Thyroid gland (tissue), 4 donors: ENCODE measurements at regions not wholly inside any gene's neighbourhood (a gene's known extent, or its start where the extent isn't known, plus 50 kb on each side); places are given as distances from the start of the nearest gene placed in this dataset.

Experiments used
- DNase-seq, 2 donors: peaks; one replicate each; pipeline ENCODE4 v3.0.0-alpha.2; 2019
- H3K27ac ChIP-seq, 3 donors: fragments of 200-600 bp; sonication (generic); 1 replicate in 2 of 3; 2 replicates in 1 of 3; pipeline ENCODE4 v1.5.1; 2016 to 2019; ENCODE audit warnings: mild to moderate bottlenecking in 1 of 3, moderate library complexity in 1 of 3
- H3K27me3 ChIP-seq: fragments of 200-600 bp; sonication (generic); one replicate; pipeline ENCODE4 v1.5.1; 2019
- H3K36me3 ChIP-seq, 2 donors: fragments of 200-600 bp; sonication (generic); one replicate each; pipeline ENCODE4 v1.5.1; 2016 to 2019
- H3K4me1 ChIP-seq, 2 donors: fragments of 200-600 bp; sonication (generic); one replicate each; pipeline ENCODE4 v1.5.1; 2017 to 2019
- H3K4me3 ChIP-seq, 3 donors: fragments of 200-600 bp; sonication (generic); replicated peaks in 1 of 3; 1 replicate in 2 of 3; 2 replicates in 1 of 3; pipeline ENCODE4 v1.5.1; 2016; ENCODE audit warnings: mild to moderate bottlenecking in 1 of 3
- H3K9me3 ChIP-seq: fragments of 200-600 bp; sonication (generic); one replicate; pipeline ENCODE4 v1.5.1; 2017
- POLR2A ChIP-seq, 2 donors: fragments of 450-650 bp; IDR thresholded peaks; one replicate each; pipeline ENCODE4 v1.6.1; 2017; ENCODE audit warnings: antibody characterized with exemption in 2 of 2, mild to moderate bottlenecking in 2 of 2, moderate library complexity in 1 of 2
- WGBS, 2 donors: methylation state at CpG; one replicate each; pipeline ENCODE4 v1.1.5; 2017; 5-methylcytosine and 5-hydroxymethylcytosine counted together
- intact Hi-C: fragments of 100-400 bp; cut with DNase I; formaldehyde crosslinking; loops from one replicate; pipeline ENCODE4 v1.15.1; 2023
- TF ChIP-seq, protein P1 (sequence below), 6 experiments: fragments of 200-600 bp in 3 of 6; fragments of 450-650 bp in 3 of 6; sonication (generic) in 3 of 6; IDR thresholded peaks; one replicate each; pipeline ENCODE4 v1.5.1; 2016 to 2019; ENCODE audit warnings: antibody characterized with exemption in 6 of 6, mild to moderate bottlenecking in 2 of 6, inconsistent platforms in 1 of 6, moderate library complexity in 1 of 6

DNA sequence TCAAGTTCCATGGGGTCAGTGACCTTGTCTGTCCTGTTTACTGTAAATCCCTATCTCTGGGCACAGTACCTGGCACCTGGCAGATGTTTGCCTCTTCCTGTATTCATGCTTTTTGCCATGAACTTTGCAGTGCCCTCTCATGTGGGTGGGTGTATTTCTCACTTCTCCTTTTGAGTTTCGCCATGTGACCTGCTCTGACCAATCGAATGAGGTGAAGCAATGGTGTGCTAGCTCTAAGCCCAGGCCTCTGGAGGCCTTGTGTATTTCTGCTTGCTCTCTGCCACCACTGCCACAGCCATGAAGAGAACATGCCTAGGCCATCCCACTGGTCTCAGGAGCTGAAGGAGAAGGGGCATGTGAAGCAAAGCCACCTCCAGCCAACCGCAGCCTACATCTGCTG, 185.5 kb upstream of the ZC3H12A start:
- no peak for DNase-seq
- Histone ChIP-seq H3K27ac (no peak overlapping the region), H3K4me3 (no peak overlapping the region), H3K4me1 (no peaks in the 10 kb centered on the region), H3K36me3 (no peaks in the 10 kb centered on the region), H3K9me3 (no peaks in the 10 kb centered on the region), H3K27me3 (no peaks in the 10 kb centered on the region)
- intact Hi-C loops = no loop called here
- no peak for TF ChIP-seq POLR2A (IDR thresholded peaks at IDR 0.05)
- TF ChIP-seq, protein P1, sequence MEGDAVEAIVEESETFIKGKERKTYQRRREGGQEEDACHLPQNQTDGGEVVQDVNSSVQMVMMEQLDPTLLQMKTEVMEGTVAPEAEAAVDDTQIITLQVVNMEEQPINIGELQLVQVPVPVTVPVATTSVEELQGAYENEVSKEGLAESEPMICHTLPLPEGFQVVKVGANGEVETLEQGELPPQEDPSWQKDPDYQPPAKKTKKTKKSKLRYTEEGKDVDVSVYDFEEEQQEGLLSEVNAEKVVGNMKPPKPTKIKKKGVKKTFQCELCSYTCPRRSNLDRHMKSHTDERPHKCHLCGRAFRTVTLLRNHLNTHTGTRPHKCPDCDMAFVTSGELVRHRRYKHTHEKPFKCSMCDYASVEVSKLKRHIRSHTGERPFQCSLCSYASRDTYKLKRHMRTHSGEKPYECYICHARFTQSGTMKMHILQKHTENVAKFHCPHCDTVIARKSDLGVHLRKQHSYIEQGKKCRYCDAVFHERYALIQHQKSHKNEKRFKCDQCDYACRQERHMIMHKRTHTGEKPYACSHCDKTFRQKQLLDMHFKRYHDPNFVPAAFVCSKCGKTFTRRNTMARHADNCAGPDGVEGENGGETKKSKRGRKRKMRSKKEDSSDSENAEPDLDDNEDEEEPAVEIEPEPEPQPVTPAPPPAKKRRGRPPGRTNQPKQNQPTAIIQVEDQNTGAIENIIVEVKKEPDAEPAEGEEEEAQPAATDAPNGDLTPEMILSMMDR (IDR thresholded peaks at IDR 0.05) = no peak
- 94 to 95% methylated on average over 2 to 3 of the region's 3 CpGs for WGBS, 2 donors

DNA sequence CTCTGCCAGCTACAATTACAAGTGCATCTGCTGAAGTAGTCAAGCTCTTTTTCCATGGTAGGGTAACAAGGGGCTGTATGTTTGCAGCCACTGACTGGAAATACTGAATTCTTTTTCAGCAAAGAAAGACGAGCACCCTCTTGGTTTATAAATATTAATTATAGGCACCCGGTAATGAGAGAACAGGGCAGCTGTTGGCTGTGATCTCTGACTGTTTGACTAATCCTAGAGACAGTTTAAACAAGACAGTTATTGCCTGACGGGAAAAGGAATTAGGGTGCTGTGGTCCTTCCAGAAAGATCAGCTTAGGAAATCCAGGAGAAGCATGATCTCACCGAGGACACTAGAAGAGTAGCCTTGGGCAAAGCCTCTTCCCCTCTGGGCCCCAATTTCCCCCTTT, 183.7 kb upstream of the ZC3H12A start:
- Histone ChIP-seq H3K27ac (no peak overlapping the region), H3K4me1 (no peaks in the 10 kb centered on the region), H3K36me3 (no peaks in the 10 kb centered on the region), H3K9me3 (no peaks in the 10 kb centered on the region), H3K4me3 (no peak overlapping the region), H3K27me3 (no peaks in the 10 kb centered on the region)
- TF ChIP-seq, protein P1 (IDR thresholded peaks at IDR 0.05) = no peak
- intact Hi-C loops = no loop called here
- no peak for DNase-seq
- whole genome bisulfite sequencing, 2 donors = 44 to 49% methylated on average over 4 of the region's 4 CpGs

DNA sequence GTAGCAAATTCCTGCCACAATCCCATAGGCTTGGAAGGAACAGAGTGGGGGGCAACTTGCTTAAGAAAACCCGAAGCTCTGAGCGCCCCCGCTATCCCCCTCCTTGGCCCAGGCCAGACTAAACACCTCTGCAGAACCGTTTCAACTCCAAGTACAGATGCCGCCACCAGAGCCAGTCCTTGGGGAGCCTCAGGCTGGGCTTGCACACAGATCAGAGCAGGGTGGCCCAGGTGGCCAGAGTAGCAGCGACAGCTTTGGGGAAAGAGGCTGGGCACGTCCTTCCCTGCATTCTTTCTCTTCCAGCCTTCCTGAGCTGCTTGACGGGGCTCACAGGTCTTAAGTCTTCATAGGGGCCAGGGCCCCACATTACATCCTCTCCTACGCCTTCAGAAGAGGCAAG, 181.6 kb upstream of the ZC3H12A start:
- WGBS, 2 donors = 55 to 59% methylated on average over 9 of the region's 9 CpGs

DNA sequence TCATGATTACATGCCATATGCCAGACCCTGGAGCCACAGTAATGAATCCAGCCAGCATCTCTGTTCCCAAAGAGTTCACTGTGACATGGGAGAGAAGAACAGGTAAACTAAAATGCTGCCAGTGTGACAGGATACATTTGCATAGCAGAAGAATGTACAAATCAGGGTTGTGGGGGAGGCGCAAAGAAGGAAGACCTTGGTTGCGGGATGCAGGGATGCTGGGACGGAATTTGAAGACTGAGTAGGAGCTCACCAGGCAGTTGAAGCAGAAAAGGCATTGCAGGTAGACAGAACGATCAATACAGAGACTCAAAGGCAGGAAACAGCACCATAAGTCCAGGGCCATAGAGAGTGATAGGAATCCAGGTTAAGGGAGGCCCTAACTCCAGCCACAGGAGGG, 180.3 kb upstream of the ZC3H12A start:
- 77 to 86% methylated on average over 4 of the region's 4 CpGs for WGBS, 2 donors
- intact Hi-C loops = no loop called here
- H3K27me3 ChIP-seq = no peaks in the 10 kb centered on the region

More for the DNA sequence above, 181.6 kb upstream of the ZC3H12A start:
- DNase-seq = no peak
- no peaks in the 10 kb centered on the region for H3K9me3 ChIP-seq
- no peaks in the 10 kb centered on the region for H3K36me3 ChIP-seq
- no peaks in the 10 kb centered on the region for H3K27me3 ChIP-seq
- H3K27ac ChIP-seq = no peak overlapping the region
- TF ChIP-seq, protein P1 (IDR thresholded peaks at IDR 0.05) = no peak
- TF ChIP-seq POLR2A (IDR thresholded peaks at IDR 0.05) = no peak
- H3K4me1 ChIP-seq = no peaks in the 10 kb centered on the region
- intact Hi-C loops = no loop called here
- H3K4me3 ChIP-seq = no peak overlapping the region

DNA sequence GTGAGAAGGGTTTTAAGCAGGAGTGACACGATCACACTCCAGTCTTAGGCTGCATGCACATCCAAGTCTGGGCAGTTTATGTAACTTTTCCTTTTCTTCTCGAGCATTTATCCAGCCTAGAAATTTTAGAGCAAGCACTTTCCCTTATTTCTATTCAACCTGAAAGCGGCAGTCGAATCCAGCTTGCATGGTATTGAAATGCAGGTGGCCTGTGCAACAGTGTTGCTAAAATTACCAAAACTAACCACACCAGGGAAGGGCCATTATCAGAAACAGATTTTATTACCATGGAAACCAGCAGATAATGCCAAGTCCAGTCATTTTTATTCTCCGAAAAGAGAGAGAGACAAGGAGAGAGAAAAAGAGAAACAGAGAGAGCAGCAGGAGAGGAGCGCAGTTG, 179.9 kb upstream of the ZC3H12A start:
- intact Hi-C loops = no loop called here
- no peak for DNase-seq
- Histone ChIP-seq H3K4me3 (no peak overlapping the region), H3K27ac (no peak overlapping the region), H3K27me3 (no peaks in the 10 kb centered on the region), H3K36me3 (no peaks in the 10 kb centered on the region), H3K9me3 (no peaks in the 10 kb centered on the region), H3K4me1 (no peaks in the 10 kb centered on the region)
- TF ChIP-seq, protein P1 (IDR thresholded peaks at IDR 0.05) = no peak
- TF ChIP-seq POLR2A (IDR thresholded peaks at IDR 0.05) = no peak
- WGBS, 2 donors = 62 to 73% methylated on average over 6 of the region's 6 CpGs

More for the DNA sequence above, 180.3 kb upstream of the ZC3H12A start:
- TF ChIP-seq POLR2A (IDR thresholded peaks at IDR 0.05) = no peak
- TF ChIP-seq, protein P1 (IDR thresholded peaks at IDR 0.05) = no peak
- Histone ChIP-seq H3K4me1 (no peaks in the 10 kb centered on the region), H3K4me3 (no peak overlapping the region), H3K27ac (no peak overlapping the region), H3K9me3 (no peaks in the 10 kb centered on the region), H3K36me3 (no peaks in the 10 kb centered on the region)
- no peak for DNase-seq
